Heart right ventricle (tissue), 16 donors: ENCODE measurements at regions not wholly inside any gene's neighbourhood (a gene's known extent, or its start where the extent isn't known, plus 50 kb on each side); places are given as distances from the start of the nearest gene placed in this dataset.

Experiments used
- ATAC-seq, 8 donors: fragments of 200-7000 bp; cut with Tn5 transposase; one replicate each; pipeline ENCODE4 v1.9.1; 2020; ENCODE audit warnings: mild to moderate bottlenecking in 8 of 8, moderate library complexity in 8 of 8, moderate number of reproducible peaks in 1 of 8
- DNase-seq, 2 donors: peaks; one replicate each; pipeline ENCODE4 v3.0.0-alpha.2; 2020
- H3K27ac ChIP-seq, 10 donors: fragments of 200-600 bp; sonication (generic) in 2 of 10; one replicate each; pipeline versions ENCODE4 v1.5.0 to v1.8.0; 2020 to 2022; ENCODE audit warnings: mild to moderate bottlenecking in 3 of 10
- H3K27me3 ChIP-seq, 7 donors: fragments of 200-600 bp; one replicate each; pipeline ENCODE4 v1.8.0; 2021 to 2022; ENCODE audit warnings: mild to moderate bottlenecking in 2 of 7
- H3K36me3 ChIP-seq, 9 donors: fragments of 200-600 bp; sonication (generic) in 1 of 9; one replicate each; pipeline versions ENCODE4 v1.5.0 to v1.8.0; 2020 to 2022; ENCODE audit warnings: mild to moderate bottlenecking in 2 of 9
- H3K4me1 ChIP-seq, 9 donors: fragments of 200-600 bp; sonication (generic) in 1 of 9; one replicate each; pipeline versions ENCODE4 v1.5.0 to v1.8.0; 2020 to 2022; ENCODE audit warnings: mild to moderate bottlenecking in 4 of 9
- H3K4me3 ChIP-seq, 10 donors: fragments of 200-600 bp; sonication (generic) in 2 of 10; one replicate each; pipeline versions ENCODE4 v1.5.0 to v1.8.0; 2020 to 2022; ENCODE audit warnings: mild to moderate bottlenecking in 7 of 10, moderate library complexity in 2 of 10
- H3K9me3 ChIP-seq, 11 donors: fragments of 200-600 bp in 10 of 11; sonication (generic) in 2 of 11; one replicate each; pipeline versions ENCODE4 v1.5.0 to v1.8.0; 2013 to 2022; ENCODE audit warnings: mild to moderate bottlenecking in 2 of 11, control low read depth in 1 of 11, moderate library complexity in 1 of 11
- WGBS, 2 donors: extraction: QIAGEN DNeasy Blood & Tissue Kit; methylation state at CpG; one replicate each; pipeline ENCODE4 v1.1.7; 2013; ENCODE audit warnings: inconsistent platforms in 1 of 2; 5-methylcytosine and 5-hydroxymethylcytosine counted together
- intact Hi-C, 10 donors: fragments of 100-400 bp; cut with DNase I; formaldehyde crosslinking; loops; one replicate each; pipeline versions ENCODE4 v1.11.1 to v1.14.2; 2022
- TF ChIP-seq, protein P1 (sequence below), 9 donors: fragments of 200-600 bp; sonication (generic) in 2 of 9; IDR thresholded peaks; one replicate each; pipeline versions ENCODE4 v1.5.0 to v1.8.0; 2021 to 2022; ENCODE audit warnings: antibody characterized with exemption in 9 of 9, mild to moderate bottlenecking in 5 of 9, moderate library complexity in 1 of 9
- donor health status: Arrhythmogenic right ventricular cardiomyopathy.
- donor health status: ischemic (EF 13 %, LVEDD 7.1; RV severe dilation, severe dysfunction).
- donor health status: healthy with polysubstance abuse.
- donor health status: DM: no; HTN: yes; CAD: no.
- donor health status: DM: no; HTN: no; CAD: no.
- donor health status: ischemic (EF 25% LVEDD 6.9; RV normal size, moderate dysfunction).
- donor health status: ischemic (EF 25% LVEDD 5.7; RV mildly dilated, moderate dysfunction).
- donor health status: healthy.
- donor health status: DM: yes; HTN: yes; CAD: no.
- donor health status: Ischemic cardiomyopathy.
- donor health status: ischemic (EF 35%, LVEDD 5.7; RV mildly dilated, moderate dysfunction).
- donor health status: nonischemic (EF 11% LVEDD 7.7; RV severe dilation, severe dysfunction).
- donor health status: DM: yes; HTN: yes; CAD: no.
- donor health status: PGD.
- donor health status: ischemic (EF 29% LVEDD 5.4; RV normal size, mild dysfunction).
- donor health status: nonischemic (EF 23%, LVEDD 6.1; RV moderate dilation, normal function).

DNA sequence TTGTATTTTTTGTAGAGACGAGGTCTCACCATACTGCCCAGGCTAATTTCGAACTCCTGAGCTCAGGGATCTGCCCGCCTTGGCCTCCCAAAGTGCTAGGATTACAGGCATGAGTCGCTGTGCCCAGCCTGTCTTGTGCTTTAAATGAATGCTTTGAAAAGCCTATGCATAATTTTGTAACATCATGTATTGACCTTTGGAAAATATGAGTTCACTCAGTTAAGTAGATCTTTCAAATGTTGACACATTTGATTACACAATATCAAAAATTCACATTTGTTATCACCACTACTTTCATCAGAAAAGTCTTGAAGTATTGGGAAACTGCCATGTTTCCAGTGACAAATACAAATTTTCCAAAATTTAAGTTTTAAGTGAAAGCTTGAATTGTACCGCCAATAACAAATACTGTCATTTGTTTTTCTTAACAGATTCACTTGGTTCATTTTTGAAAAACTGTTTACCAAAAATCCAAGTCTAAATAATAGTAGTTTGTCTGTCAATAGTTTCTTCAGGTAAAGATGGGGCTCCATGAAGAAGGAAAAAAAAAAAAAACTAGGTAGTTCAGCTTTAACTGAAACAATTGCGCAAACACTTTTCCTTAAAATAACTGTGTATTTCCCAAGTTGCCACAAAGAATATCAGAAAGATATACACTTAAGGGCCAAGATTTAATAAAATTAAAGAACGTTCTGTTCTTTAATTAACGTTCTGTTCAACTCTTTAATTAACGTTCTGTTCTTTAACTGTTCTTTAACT is 233.2 kb upstream of the NR5A2 start:
- H3K27ac ChIP-seq = no peak overlapping the region
- H3K27me3 ChIP-seq = no peaks in the 10 kb centered on the region
- ATAC-seq (no peak), DNase-seq (no peak)
- TF ChIP-seq, protein P1, sequence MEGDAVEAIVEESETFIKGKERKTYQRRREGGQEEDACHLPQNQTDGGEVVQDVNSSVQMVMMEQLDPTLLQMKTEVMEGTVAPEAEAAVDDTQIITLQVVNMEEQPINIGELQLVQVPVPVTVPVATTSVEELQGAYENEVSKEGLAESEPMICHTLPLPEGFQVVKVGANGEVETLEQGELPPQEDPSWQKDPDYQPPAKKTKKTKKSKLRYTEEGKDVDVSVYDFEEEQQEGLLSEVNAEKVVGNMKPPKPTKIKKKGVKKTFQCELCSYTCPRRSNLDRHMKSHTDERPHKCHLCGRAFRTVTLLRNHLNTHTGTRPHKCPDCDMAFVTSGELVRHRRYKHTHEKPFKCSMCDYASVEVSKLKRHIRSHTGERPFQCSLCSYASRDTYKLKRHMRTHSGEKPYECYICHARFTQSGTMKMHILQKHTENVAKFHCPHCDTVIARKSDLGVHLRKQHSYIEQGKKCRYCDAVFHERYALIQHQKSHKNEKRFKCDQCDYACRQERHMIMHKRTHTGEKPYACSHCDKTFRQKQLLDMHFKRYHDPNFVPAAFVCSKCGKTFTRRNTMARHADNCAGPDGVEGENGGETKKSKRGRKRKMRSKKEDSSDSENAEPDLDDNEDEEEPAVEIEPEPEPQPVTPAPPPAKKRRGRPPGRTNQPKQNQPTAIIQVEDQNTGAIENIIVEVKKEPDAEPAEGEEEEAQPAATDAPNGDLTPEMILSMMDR (IDR thresholded peaks at IDR 0.05) = no peak
- H3K36me3 ChIP-seq = no peaks in the 10 kb centered on the region
- H3K9me3 ChIP-seq = peaks cover 0 to 4% (median 0%) of the 10 kb centered on the region in 11 donors
- 88 to 89% methylated on average over 9 of the region's 9 CpGs for WGBS, 2 donors
- no peaks in the 10 kb centered on the region for H3K4me1 ChIP-seq
- intact Hi-C loops = no loop called here
- no peak overlapping the region for H3K4me3 ChIP-seq

DNA sequence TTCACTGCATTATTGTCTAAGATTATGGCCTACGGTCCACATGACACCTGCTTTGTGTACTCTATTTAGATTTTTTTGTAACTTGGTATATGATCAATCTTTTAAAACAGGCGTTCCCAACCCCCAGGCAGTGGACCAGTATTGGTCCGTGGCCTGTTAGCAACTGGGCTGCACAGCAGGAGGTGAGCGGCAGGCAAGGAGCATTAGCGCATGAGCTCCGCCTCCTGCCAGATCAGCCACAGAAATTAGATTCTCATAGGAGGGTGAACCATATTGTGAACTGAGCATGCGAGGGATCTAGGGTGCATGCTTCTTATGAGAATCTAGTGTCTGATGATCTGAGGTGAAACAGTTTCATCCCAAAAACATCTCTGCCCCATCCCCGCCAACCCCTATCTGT is 228.4 kb upstream of the NR5A2 start:
- DNase-seq (no peak), ATAC-seq (no peak)
- intact Hi-C loops = no loop called here

DNA sequence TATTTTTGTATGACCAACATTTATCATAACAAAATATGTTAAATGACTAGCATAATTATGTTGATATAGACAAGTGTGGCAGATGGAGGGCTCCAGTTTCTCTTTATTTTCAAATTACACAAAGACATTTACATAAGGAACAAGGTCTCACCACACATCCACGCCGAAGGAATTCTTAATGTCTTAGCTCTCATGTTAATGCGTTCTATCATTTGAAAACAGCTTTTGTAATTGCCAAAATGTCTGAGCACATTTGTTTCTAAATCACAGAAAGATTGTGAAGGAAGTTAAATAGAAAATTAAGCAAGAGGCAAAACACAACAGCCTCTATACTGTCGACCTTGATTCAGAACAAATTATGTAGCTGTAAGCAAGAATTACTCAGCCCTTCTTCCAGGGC is 223.0 kb upstream of the NR5A2 start:
- no peak for ATAC-seq
- H3K36me3 ChIP-seq = no peaks in the 10 kb centered on the region
- TF ChIP-seq, protein P1 (IDR thresholded peaks at IDR 0.05) = no peak
- no peak for DNase-seq
- 79 to 83% methylated on average over 4 of the region's 4 CpGs for WGBS, 2 donors
- H3K27ac ChIP-seq = no peak overlapping the region
- no peaks in the 10 kb centered on the region for H3K9me3 ChIP-seq
- H3K4me1 ChIP-seq = no peaks in the 10 kb centered on the region
- intact Hi-C loops = no loop called here
- H3K4me3 ChIP-seq = no peak overlapping the region
- H3K27me3 ChIP-seq = no peaks in the 10 kb centered on the region

More for the DNA sequence above, 228.4 kb upstream of the NR5A2 start:
- Histone ChIP-seq H3K36me3 (no peaks in the 10 kb centered on the region), H3K27ac (no peak overlapping the region), H3K27me3 (no peaks in the 10 kb centered on the region), H3K4me1 (no peaks in the 10 kb centered on the region), H3K4me3 (no peak overlapping the region), H3K9me3 (peaks cover 0 to 4% (median 0%) of the 10 kb centered on the region in 11 donors)
- WGBS, 2 donors = 83 to 87% methylated on average over 8 of the region's 8 CpGs
- TF ChIP-seq, protein P1 (IDR thresholded peaks at IDR 0.05) = no peak

DNA sequence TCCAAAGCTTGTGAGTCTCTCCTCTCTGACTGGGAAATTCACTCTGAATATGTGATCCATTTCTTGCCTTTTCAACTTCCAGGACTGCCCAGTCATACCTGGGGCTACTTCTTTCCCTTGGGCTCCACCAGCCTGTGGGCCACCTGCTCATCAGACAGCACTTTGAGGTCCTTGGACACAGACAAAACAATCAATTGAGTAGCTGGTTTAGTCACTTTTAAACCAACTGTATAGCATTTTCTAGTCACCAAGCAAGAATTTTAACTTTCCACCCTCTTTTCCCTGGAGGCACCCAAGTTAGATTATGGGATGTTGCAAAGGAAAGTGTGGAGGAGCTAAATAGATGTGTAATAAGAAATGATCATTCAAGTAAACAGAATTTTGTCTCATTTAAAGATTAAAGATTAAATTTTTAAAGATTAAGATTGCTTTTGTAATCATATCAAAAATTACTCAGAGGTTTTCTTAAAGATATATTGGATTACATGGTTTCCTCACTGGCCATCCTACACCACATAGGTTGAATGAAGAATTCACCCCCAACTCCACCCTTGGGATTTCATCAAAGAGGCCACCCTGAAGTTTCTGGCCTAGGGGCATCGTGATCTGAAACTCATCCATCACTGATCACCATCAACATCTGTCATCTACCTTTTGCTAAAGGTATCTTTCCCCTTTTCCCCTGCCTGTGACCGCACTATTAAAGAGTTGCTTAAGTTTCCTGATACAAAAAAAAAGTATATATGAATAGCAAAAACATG is 219.2 kb upstream of the NR5A2 start:
- Histone ChIP-seq H3K9me3 (no peaks in the 10 kb centered on the region), H3K4me3 (no peak overlapping the region), H3K4me1 (no peaks in the 10 kb centered on the region), H3K36me3 (no peaks in the 10 kb centered on the region), H3K27ac (no peak overlapping the region), H3K27me3 (no peaks in the 10 kb centered on the region)
- 73 to 77% methylated on average over 2 of the region's 2 CpGs for WGBS, 2 donors
- TF ChIP-seq, protein P1 (IDR thresholded peaks at IDR 0.05) = no peak
- no peak for ATAC-seq
- DNase-seq = no peak
- intact Hi-C loops = no loop called here
